LNCaP clone FGC (cell line): ENCODE measurements at regions not wholly inside any gene's neighbourhood (a gene's known extent, or its start where the extent isn't known, plus 50 kb on each side); places are given as distances from the start of the nearest gene placed in this dataset.

ENCODE experiments used
- DNase-seq: peaks from one replicate; pipeline ENCODE4 v3.0.0-alpha.2; 2011; ENCODE audit warnings: low read depth
- H3K4me3 ChIP-seq: 2 replicates; pipeline ENCODE4 v1.5.1; 2011; ENCODE audit warnings: mild to moderate bottlenecking, low read depth, low read length, control low read depth
- TF ChIP-seq, protein P1 (sequence below): IDR thresholded peaks from 2 replicates; pipeline ENCODE4 v1.5.1; 2012; ENCODE audit warnings: mild to moderate bottlenecking; ENCODE audit not compliant: control insufficient read depth, insufficient read depth; ENCODE audit errors: extremely low read depth

GRCh38 chr9:129351642-129352145 lies 173.6 kb upstream of the IER5L start:
- TF ChIP-seq, protein P1, sequence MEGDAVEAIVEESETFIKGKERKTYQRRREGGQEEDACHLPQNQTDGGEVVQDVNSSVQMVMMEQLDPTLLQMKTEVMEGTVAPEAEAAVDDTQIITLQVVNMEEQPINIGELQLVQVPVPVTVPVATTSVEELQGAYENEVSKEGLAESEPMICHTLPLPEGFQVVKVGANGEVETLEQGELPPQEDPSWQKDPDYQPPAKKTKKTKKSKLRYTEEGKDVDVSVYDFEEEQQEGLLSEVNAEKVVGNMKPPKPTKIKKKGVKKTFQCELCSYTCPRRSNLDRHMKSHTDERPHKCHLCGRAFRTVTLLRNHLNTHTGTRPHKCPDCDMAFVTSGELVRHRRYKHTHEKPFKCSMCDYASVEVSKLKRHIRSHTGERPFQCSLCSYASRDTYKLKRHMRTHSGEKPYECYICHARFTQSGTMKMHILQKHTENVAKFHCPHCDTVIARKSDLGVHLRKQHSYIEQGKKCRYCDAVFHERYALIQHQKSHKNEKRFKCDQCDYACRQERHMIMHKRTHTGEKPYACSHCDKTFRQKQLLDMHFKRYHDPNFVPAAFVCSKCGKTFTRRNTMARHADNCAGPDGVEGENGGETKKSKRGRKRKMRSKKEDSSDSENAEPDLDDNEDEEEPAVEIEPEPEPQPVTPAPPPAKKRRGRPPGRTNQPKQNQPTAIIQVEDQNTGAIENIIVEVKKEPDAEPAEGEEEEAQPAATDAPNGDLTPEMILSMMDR = no peak
- no peak for DNase-seq
- peak overlapping the region; percentile 18 for H3K4me3 ChIP-seq

DNA sequence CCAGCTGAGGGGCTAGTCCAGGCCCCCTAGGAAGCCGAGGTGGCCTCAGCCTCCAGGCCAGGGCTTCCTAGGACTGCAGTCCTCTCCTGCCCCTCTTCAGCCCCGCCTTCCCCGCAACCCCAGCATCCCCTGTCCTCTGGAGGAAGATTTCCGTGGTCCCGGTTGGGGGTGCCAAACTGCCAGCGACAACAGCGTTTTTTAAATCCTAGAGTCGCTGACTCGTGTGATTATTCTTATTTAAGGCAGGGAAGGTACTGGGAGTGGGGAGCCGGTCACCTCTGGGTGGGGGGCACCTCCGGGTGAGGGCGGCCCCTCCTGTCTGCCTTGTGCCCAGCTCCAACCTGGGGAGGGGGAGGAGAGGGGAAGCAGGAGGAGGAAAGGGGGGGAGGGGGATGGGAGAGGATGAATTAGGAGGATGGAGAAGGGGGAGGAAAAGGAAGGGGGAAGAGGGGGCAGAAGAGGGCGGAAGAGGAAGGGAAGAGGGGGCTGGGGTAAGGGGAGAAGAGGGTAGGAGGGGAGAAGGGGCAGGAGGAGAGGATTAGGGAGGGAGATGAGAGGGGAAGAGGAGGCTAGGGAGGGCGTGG lies 173.1 kb upstream of the IER5L start:
- DNase-seq = no peak
- no peak overlapping the region for H3K4me3 ChIP-seq
- TF ChIP-seq, protein P1 = no peak

DNA sequence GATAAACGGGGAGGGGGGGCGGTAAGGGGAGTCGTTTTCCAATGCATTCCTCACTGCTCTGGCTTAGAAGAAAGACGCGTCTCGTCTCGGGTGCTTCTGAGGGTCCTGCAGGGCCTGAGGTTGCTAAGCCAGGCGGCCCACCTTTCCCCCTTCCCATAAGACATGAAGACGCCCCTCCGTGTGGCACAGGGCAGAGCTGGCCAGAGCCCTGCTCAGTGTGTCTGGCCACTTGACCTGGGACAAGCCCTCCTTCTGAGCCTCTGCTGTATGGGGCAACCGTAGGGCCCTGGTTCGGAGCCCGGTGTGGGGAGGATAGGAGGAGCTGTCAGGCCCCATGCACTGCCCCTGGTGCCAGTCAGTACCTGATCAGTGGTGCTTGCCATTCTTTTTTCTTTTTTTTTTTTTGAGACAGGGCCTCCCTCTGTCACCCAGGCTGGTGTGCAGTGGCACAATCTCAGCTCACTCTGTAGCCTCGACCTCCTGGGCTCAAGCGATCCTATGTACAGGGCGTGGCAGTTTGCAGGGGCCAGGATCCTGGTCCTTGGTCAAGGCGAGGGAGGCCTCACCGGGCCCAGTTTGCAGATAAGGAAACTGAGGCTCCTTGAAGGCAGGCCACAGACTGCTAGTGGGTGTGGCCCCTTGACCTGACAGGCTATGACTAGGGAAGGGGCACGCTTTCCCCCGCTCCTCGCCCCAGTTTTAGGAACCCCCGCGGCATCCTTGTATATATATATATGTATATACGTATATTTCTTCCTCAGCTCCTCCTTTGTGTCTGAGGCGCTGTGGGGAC lies 172.3 kb upstream of the IER5L start:
- TF ChIP-seq, protein P1 = no peak
- H3K4me3 ChIP-seq = no peak overlapping the region
- DNase-seq = no peak

GRCh38 chr9:129349665-129349947 lies 171.5 kb upstream of the IER5L start:
- no peak overlapping the region for H3K4me3 ChIP-seq
- TF ChIP-seq, protein P1 = no peak
- DNase-seq = no peak

GRCh38 chr9:129348890-129349664 lies 171.0 kb upstream of the IER5L start:
- no peak overlapping the region for H3K4me3 ChIP-seq
- TF ChIP-seq, protein P1 = no peak
- no peak for DNase-seq

GRCh38 chr9:129347316-129348120 lies 169.5 kb upstream of the IER5L start:
- DNase-seq = no peak

More at GRCh38 chr9:129347316-129348120, 169.5 kb upstream of the IER5L start:
- H3K4me3 ChIP-seq = no peak overlapping the region
- TF ChIP-seq, protein P1 = no peak
